ENCODE measurements at regions not wholly inside any gene's neighbourhood (a gene's known extent, or its start where the extent isn't known, plus 50 kb on each side); places are given as distances from the start of the nearest gene placed in this dataset.

GRCh38 chr10:128400564-128400963 is 274.3 kb upstream of the MKI67 start:
- Histone ChIP-seq H4K91ac (ENCODE audit: low read length) (no peak overlapping the region), H2AK5ac (ENCODE audit: low read length, severe bottlenecking) (no peak overlapping the region), H3K14ac (ENCODE audit: low read length in 2 of 2) (no peak overlapping the region), H3K9ac (ENCODE audit: low read length) (no peak overlapping the region), H3K4me2 (ENCODE audit: low read length, poor library complexity, severe bottlenecking) (no peak overlapping the region), H3K18ac (ENCODE audit: low read depth in 1 of 2, low read length in 2 of 2) (no peak overlapping the region), H4K8ac (ENCODE audit: low read length) (no peak overlapping the region), H3K36me3 (ENCODE audit: control insufficient read depth in 1 of 2, insufficient read depth in 2 of 2, low read depth in 1 of 2, low read length in 2 of 2) (no peaks in the 10 kb centered on the region), H3K27me3 (ENCODE audit: control insufficient read depth in 1 of 2, insufficient read depth in 1 of 2, low read length in 2 of 2) (no peaks in the 10 kb centered on the region), H3K4me3 (ENCODE audit: insufficient read depth in 1 of 2, low read depth in 1 of 2, low read length in 2 of 2) (no peak overlapping the region), H2BK15ac (ENCODE audit: low read depth, poor library complexity, severe bottlenecking) (no peak overlapping the region), H2AFZ (ENCODE audit: low read depth, low read length) (no peak overlapping the region), H3K79me1 (replicated peaks; ENCODE audit: low read length, poor library complexity, severe bottlenecking) (no peaks in the 10 kb centered on the region), H3K23ac (ENCODE audit: low read length in 2 of 2) (no peak overlapping the region), H3K27ac (ENCODE audit: low read length, poor library complexity, severe bottlenecking) (no peak overlapping the region), H3K4me1 (ENCODE audit: control insufficient read depth, insufficient read depth, low read depth, low read length) (no peaks in the 10 kb centered on the region), H3K9me3 (ENCODE audit: control insufficient read depth, low read length) (peaks cover 3% of the 10 kb centered on the region), H2BK5ac (ENCODE audit: low read depth, low read length, poor library complexity, severe bottlenecking) (no peak overlapping the region), H2BK12ac (ENCODE audit: low read length in 2 of 2) (no peak overlapping the region), H3K4ac (ENCODE audit: low read depth in 1 of 2, low read length in 2 of 2) (no peak overlapping the region), H2BK120ac (ENCODE audit: low read depth, low read length) (no peak overlapping the region)
- WGBS, result 67% methylated on average over 7 of the region's 8 CpGs
- no peak for DNase-seq

GRCh38 chr10:128405450-128405849 is 279.2 kb upstream of the MKI67 start:
- Histone ChIP-seq H3K4ac (ENCODE audit: low read depth in 1 of 2, low read length in 2 of 2) (no peak overlapping the region), H2AFZ (ENCODE audit: low read depth, low read length) (no peak overlapping the region), H4K91ac (ENCODE audit: low read length) (no peak overlapping the region), H3K4me3 (ENCODE audit: insufficient read depth in 1 of 2, low read depth in 1 of 2, low read length in 2 of 2) (no peak overlapping the region), H2BK5ac (ENCODE audit: low read depth, low read length, poor library complexity, severe bottlenecking) (no peak overlapping the region), H2BK15ac (ENCODE audit: low read depth, poor library complexity, severe bottlenecking) (no peak overlapping the region), H3K79me1 (replicated peaks; ENCODE audit: low read length, poor library complexity, severe bottlenecking) (no peaks in the 10 kb centered on the region), H3K36me3 (ENCODE audit: control insufficient read depth in 1 of 2, insufficient read depth in 2 of 2, low read depth in 1 of 2, low read length in 2 of 2) (no peaks in the 10 kb centered on the region), H2BK120ac (ENCODE audit: low read depth, low read length) (no peak overlapping the region), H3K4me1 (ENCODE audit: control insufficient read depth, insufficient read depth, low read depth, low read length) (no peaks in the 10 kb centered on the region), H3K23ac (ENCODE audit: low read length in 2 of 2) (no peak overlapping the region), H3K27me3 (ENCODE audit: control insufficient read depth in 1 of 2, insufficient read depth in 1 of 2, low read length in 2 of 2) (no peaks in the 10 kb centered on the region), H3K4me2 (ENCODE audit: low read length, poor library complexity, severe bottlenecking) (no peak overlapping the region), H3K14ac (ENCODE audit: low read length in 2 of 2) (no peak overlapping the region), H2BK12ac (ENCODE audit: low read length in 2 of 2) (no peak overlapping the region), H2AK5ac (ENCODE audit: low read length, severe bottlenecking) (no peak overlapping the region), H3K9ac (ENCODE audit: low read length) (no peak overlapping the region), H3K27ac (ENCODE audit: low read length, poor library complexity, severe bottlenecking) (no peak overlapping the region), H3K18ac (ENCODE audit: low read depth in 1 of 2, low read length in 2 of 2) (no peak overlapping the region), H3K9me3 (ENCODE audit: control insufficient read depth, low read length) (peaks cover 4% of the 10 kb centered on the region), H4K8ac (ENCODE audit: low read length) (no peak overlapping the region)
- no peak for DNase-seq
- 62% methylated on average over 8 of the region's 8 CpGs for WGBS

- no peak overlapping the region for H2AK5ac ChIP-seq (ENCODE audit: low read length, severe bottlenecking)
- no peaks in the 10 kb centered on the region for H3K36me3 ChIP-seq (ENCODE audit: control insufficient read depth in 1 of 2, insufficient read depth in 2 of 2, low read depth in 1 of 2, low read length in 2 of 2)
- H3K9ac ChIP-seq (ENCODE audit: low read length), result no peak overlapping the region
- no peak overlapping the region for H4K91ac ChIP-seq (ENCODE audit: low read length)
- no peak overlapping the region for H2BK5ac ChIP-seq (ENCODE audit: low read depth, low read length, poor library complexity, severe bottlenecking)
- no peak overlapping the region for H2AFZ ChIP-seq (ENCODE audit: low read depth, low read length)
- H2BK12ac ChIP-seq (ENCODE audit: low read length in 2 of 2), result no peak overlapping the region
- DNase-seq, result no peak
- no peak overlapping the region for H3K18ac ChIP-seq (ENCODE audit: low read depth in 1 of 2, low read length in 2 of 2)
- no peak overlapping the region for H3K27ac ChIP-seq (ENCODE audit: low read length, poor library complexity, severe bottlenecking)
- H3K27me3 ChIP-seq (ENCODE audit: control insufficient read depth in 1 of 2, insufficient read depth in 1 of 2, low read length in 2 of 2), result no peaks in the 10 kb centered on the region
- peaks cover 7% of the 10 kb centered on the region for H3K9me3 ChIP-seq (ENCODE audit: control insufficient read depth, low read length)
- no peak overlapping the region for H3K4me2 ChIP-seq (ENCODE audit: low read length, poor library complexity, severe bottlenecking)
- no peak overlapping the region for H3K14ac ChIP-seq (ENCODE audit: low read length in 2 of 2)
- H3K4me1 ChIP-seq (ENCODE audit: control insufficient read depth, insufficient read depth, low read depth, low read length), result no peaks in the 10 kb centered on the region
- no peak overlapping the region for H3K4ac ChIP-seq (ENCODE audit: low read depth in 1 of 2, low read length in 2 of 2)
- 85% methylated on average over 1 of the region's 1 CpG for WGBS
- no peak overlapping the region for H3K23ac ChIP-seq (ENCODE audit: low read length in 2 of 2)
- H3K79me1 ChIP-seq (replicated peaks; ENCODE audit: low read length, poor library complexity, severe bottlenecking), result no peaks in the 10 kb centered on the region
- no peak overlapping the region for H3K4me3 ChIP-seq (ENCODE audit: insufficient read depth in 1 of 2, low read depth in 1 of 2, low read length in 2 of 2)
- H2BK120ac ChIP-seq (ENCODE audit: low read depth, low read length), result no peak overlapping the region
- H4K8ac ChIP-seq (ENCODE audit: low read length), result no peak overlapping the region
- H2BK15ac ChIP-seq (ENCODE audit: low read depth, poor library complexity, severe bottlenecking), result no peak overlapping the region
Observed at GRCh38 chr10:128411643-128412042, 285.4 kb upstream of the MKI67 start.

- Histone ChIP-seq H3K4me2 (ENCODE audit: low read length, poor library complexity, severe bottlenecking) (no peak overlapping the region), H3K9ac (ENCODE audit: low read length) (no peak overlapping the region), H3K9me3 (ENCODE audit: control insufficient read depth, low read length) (peaks cover 7% of the 10 kb centered on the region), H3K4me1 (ENCODE audit: control insufficient read depth, insufficient read depth, low read depth, low read length) (no peaks in the 10 kb centered on the region), H3K79me1 (replicated peaks; ENCODE audit: low read length, poor library complexity, severe bottlenecking) (no peaks in the 10 kb centered on the region), H2AK5ac (ENCODE audit: low read length, severe bottlenecking) (no peak overlapping the region), H3K23ac (ENCODE audit: low read length in 2 of 2) (no peak overlapping the region), H3K14ac (ENCODE audit: low read length in 2 of 2) (no peak overlapping the region), H4K91ac (ENCODE audit: low read length) (no peak overlapping the region), H2BK12ac (ENCODE audit: low read length in 2 of 2) (no peak overlapping the region), H3K18ac (ENCODE audit: low read depth in 1 of 2, low read length in 2 of 2) (no peak overlapping the region), H3K4ac (ENCODE audit: low read depth in 1 of 2, low read length in 2 of 2) (no peak overlapping the region), H2BK5ac (ENCODE audit: low read depth, low read length, poor library complexity, severe bottlenecking) (no peak overlapping the region), H3K27me3 (ENCODE audit: control insufficient read depth in 1 of 2, insufficient read depth in 1 of 2, low read length in 2 of 2) (no peaks in the 10 kb centered on the region), H2AFZ (ENCODE audit: low read depth, low read length) (no peak overlapping the region), H2BK120ac (ENCODE audit: low read depth, low read length) (no peak overlapping the region), H3K4me3 (ENCODE audit: insufficient read depth in 1 of 2, low read depth in 1 of 2, low read length in 2 of 2) (no peak overlapping the region), H3K36me3 (ENCODE audit: control insufficient read depth in 1 of 2, insufficient read depth in 2 of 2, low read depth in 1 of 2, low read length in 2 of 2) (no peaks in the 10 kb centered on the region), H4K8ac (ENCODE audit: low read length) (no peak overlapping the region), H2BK15ac (ENCODE audit: low read depth, poor library complexity, severe bottlenecking) (no peak overlapping the region), H3K27ac (ENCODE audit: low read length, poor library complexity, severe bottlenecking) (no peak overlapping the region)
- 85% methylated on average over 5 of the region's 5 CpGs for WGBS
- DNase-seq, result no peak
Observed at GRCh38 chr10:128414568-128414967, 288.3 kb upstream of the MKI67 start.

Data from mesenchymal stem cell (in vitro differentiated cells and primary cell).